H1 (cell line): ENCODE measurements at regions not wholly inside any gene's neighbourhood (a gene's known extent, or its start where the extent isn't known, plus 50 kb on each side); places are given as distances from the start of the nearest gene placed in this dataset.

Source experiments
- CTCF ChIA-PET: fragments of 300-600 bp; sonication (Branson Sonifier 250); formaldehyde crosslinking; loops from one replicate; lab custom pipeline; 2021; ENCODE audit not compliant: partially characterized antibody; lab: Charles Lee
- POLR2A ChIA-PET: fragments of 300-600 bp; sonication (Branson Sonifier 250); formaldehyde crosslinking; loops from one replicate; lab custom pipeline; 2021; ENCODE audit warnings: inconsistent platforms; ENCODE audit not compliant: partially characterized antibody; lab: Charles Lee
- DNase-seq, 2 experiments: peaks; one replicate each; pipeline versions ENCODE4 v3.0.0 to v3.0.0-alpha.2; 2010 to 2022; ENCODE audit warnings: low spot score in 2 of 2, low read depth in 1 of 2, mixed read lengths in 1 of 2
- FAIRE-seq: peaks from 2 replicates; lab custom pipeline; 2011; peaks lifted over from hg19 to GRCh38; lab: Jason Lieb, UNC
- H2AFZ ChIP-seq: 2 replicates; pipeline ENCODE4 v1.8.1; 2012; ENCODE audit warnings: low read length, inconsistent platforms
- H2AK5ac ChIP-seq: 2 replicates; pipeline ENCODE4 v1.6.1; 2013; ENCODE audit warnings: low read depth, low read length
- H2BK120ac ChIP-seq: replicated peaks from 2 replicates; pipeline ENCODE3; 2013; ENCODE audit warnings: low read depth, low read length, inconsistent platforms
- H2BK12ac ChIP-seq: 2 replicates; pipeline ENCODE4 v1.6.1; 2013; ENCODE audit warnings: low read depth, low read length
- H2BK15ac ChIP-seq: 2 replicates; pipeline ENCODE4 v1.6.1; 2013; ENCODE audit warnings: low read length
- H2BK20ac ChIP-seq: 2 replicates; pipeline ENCODE4 v1.6.1; 2013; ENCODE audit warnings: low read length
- H2BK5ac ChIP-seq: 2 replicates; pipeline ENCODE4 v1.6.1; 2013; ENCODE audit warnings: low read depth, low read length
- H3K14ac ChIP-seq: 2 replicates; pipeline ENCODE4 v1.6.1; 2013; ENCODE audit warnings: inconsistent platforms; ENCODE audit not compliant: insufficient read length
- H3K18ac ChIP-seq: 2 replicates; pipeline ENCODE4 v1.6.1; 2013; ENCODE audit warnings: low read length; ENCODE audit errors: extremely low read depth
- H3K23ac ChIP-seq: 2 replicates; pipeline ENCODE4 v1.6.1; 2013; ENCODE audit warnings: inconsistent platforms; ENCODE audit not compliant: insufficient read length
- H3K23me2 ChIP-seq: 2 replicates; pipeline ENCODE4 v1.6.1; 2013; ENCODE audit warnings: low read depth, low read length
- H3K27ac ChIP-seq: 2 replicates; pipeline ENCODE4 v1.6.1; 2011; ENCODE audit warnings: low read depth, low read length, inconsistent platforms
- H3K27me3 ChIP-seq, 4 experiments: replicated peaks in 1 of 4; 1 replicate in 1 of 4; 2 replicates in 3 of 4; pipeline versions ENCODE4 v1.6.1 to v1.8.1; 2011 to 2013; ENCODE audit warnings: low read length in 3 of 4, mild to moderate bottlenecking in 3 of 4, inconsistent platforms in 2 of 4, mixed read lengths in 2 of 4, moderate library complexity in 1 of 4; ENCODE audit not compliant: control insufficient read depth in 3 of 4, insufficient read depth in 3 of 4; ENCODE audit errors: extremely low read depth in 1 of 4
- H3K36me3 ChIP-seq, 4 experiments: 2 replicates each; pipeline versions ENCODE4 v1.6.1 to v1.8.1; 2011 to 2013; ENCODE audit warnings: mild to moderate bottlenecking in 4 of 4, low read length in 3 of 4, moderate library complexity in 2 of 4, control low read depth in 1 of 4, inconsistent platforms in 1 of 4; ENCODE audit not compliant: insufficient read depth in 4 of 4, control insufficient read depth in 2 of 4
- H3K4ac ChIP-seq: replicated peaks from 2 replicates; pipeline ENCODE3; 2013; ENCODE audit warnings: low read length, low read depth, mixed read lengths, inconsistent platforms; ENCODE audit not compliant: insufficient read length
- H3K4me1 ChIP-seq, 4 experiments: replicated peaks in 1 of 4; 1 replicate in 1 of 4; 2 replicates in 3 of 4; pipeline versions ENCODE4 v1.6.1 to v1.8.1; 2011 to 2013; ENCODE audit warnings: low read length in 3 of 4, inconsistent platforms in 2 of 4, mixed read lengths in 1 of 4; ENCODE audit not compliant: insufficient read depth in 4 of 4, control insufficient read depth in 3 of 4
- H3K4me2 ChIP-seq, 2 experiments: 2 replicates each; pipeline versions ENCODE4 v1.6.1 to v1.8.1; 2011 to 2013; ENCODE audit warnings: low read depth in 2 of 2, low read length in 2 of 2, control low read depth in 1 of 2, inconsistent platforms in 1 of 2, mild to moderate bottlenecking in 1 of 2; ENCODE audit not compliant: insufficient read depth in 1 of 2
- H3K4me3 ChIP-seq, 4 experiments: fragments of 200-600, 300-600 bp in 1 of 4; sonication (generic), shearing (Covaris generic), sonication (Bioruptor Twin) in 1 of 4; 2 replicates each; pipeline versions ENCODE4 v1.5.1 to v1.8.1; 2011 to 2016; ENCODE audit warnings: low read length in 4 of 4, low read depth in 3 of 4, control low read depth in 2 of 4, inconsistent platforms in 2 of 4, mild to moderate bottlenecking in 2 of 4, mixed read lengths in 1 of 4, moderate library complexity in 1 of 4; ENCODE audit not compliant: insufficient read depth in 2 of 4; ENCODE audit errors: extremely low read depth in 1 of 4
- H3K56ac ChIP-seq: replicated peaks from 2 replicates; pipeline ENCODE3; 2013; ENCODE audit warnings: low read depth, mild to moderate bottlenecking, mixed read lengths, low read length, inconsistent platforms; ENCODE audit not compliant: insufficient read length
- H3K79me1 ChIP-seq: 2 replicates; pipeline ENCODE4 v1.6.1; 2013; ENCODE audit warnings: low read depth, low read length, control low read depth
- H3K79me2 ChIP-seq, 2 experiments: 2 replicates each; pipeline versions ENCODE4 v1.6.1 to v1.8.1; 2012 to 2013; ENCODE audit warnings: low read length in 2 of 2, mild to moderate bottlenecking in 2 of 2, inconsistent platforms in 1 of 2; ENCODE audit not compliant: insufficient read depth in 2 of 2, control insufficient read depth in 1 of 2
- H3K9ac ChIP-seq, 4 experiments: replicated peaks in 1 of 4; 1 replicate in 1 of 4; 2 replicates in 3 of 4; pipeline versions ENCODE4 v1.6.1 to v1.8.1; 2011 to 2013; ENCODE audit warnings: low read depth in 3 of 4, low read length in 3 of 4, control low read depth in 2 of 4, mild to moderate bottlenecking in 2 of 4, moderate library complexity in 2 of 4, inconsistent platforms in 1 of 4; ENCODE audit errors: extremely low read depth in 1 of 4
- H3K9me3 ChIP-seq, 2 experiments: 2 replicates each; pipeline versions ENCODE4 v1.6.1 to v1.8.1; 2012 to 2013; ENCODE audit warnings: mild to moderate bottlenecking in 2 of 2, moderate library complexity in 2 of 2, control low read depth in 1 of 2, inconsistent platforms in 1 of 2, low read depth in 1 of 2, low read length in 1 of 2, mixed read lengths in 1 of 2; ENCODE audit not compliant: insufficient read depth in 2 of 2
- H4K20me1 ChIP-seq, 2 experiments: replicated peaks in 1 of 2; 2 replicates each; pipeline versions ENCODE3 to v1.8.1; 2011 to 2013; ENCODE audit warnings: inconsistent platforms in 2 of 2, low read length in 2 of 2, mild to moderate bottlenecking in 1 of 2; ENCODE audit not compliant: insufficient read depth in 2 of 2, control insufficient read depth in 1 of 2
- H4K5ac ChIP-seq: 2 replicates; pipeline ENCODE4 v1.6.1; 2013; ENCODE audit warnings: low read length, low read depth, mixed read lengths, inconsistent platforms; ENCODE audit not compliant: insufficient read length
- H4K8ac ChIP-seq: 2 replicates; pipeline ENCODE4 v1.8.0; 2013; ENCODE audit warnings: mild to moderate bottlenecking, moderate library complexity, low read length, inconsistent platforms; ENCODE audit not compliant: insufficient read depth; ENCODE audit errors: extremely low read depth
- H4K91ac ChIP-seq: replicated peaks from 2 replicates; pipeline ENCODE3; 2013; ENCODE audit warnings: low read length, mixed read lengths, inconsistent platforms; ENCODE audit not compliant: insufficient read length
- SIRT6 ChIP-seq: IDR thresholded peaks from one replicate; pipeline ENCODE4 v1.7.1; 2012; ENCODE audit warnings: low read length, inconsistent platforms
- SP1 ChIP-seq: IDR thresholded peaks from 2 replicates; pipeline ENCODE4 v1.6.1; 2011; ENCODE audit warnings: low read depth, low read length
- WGBS, 2 experiments: shearing (Covaris generic) in 1 of 2; methylation state at CpG; one replicate each; pipeline versions ENCODE4 v1.1.6 to v1.1.7; 2013 to 2015; ENCODE audit warnings: low lambda C conversion rate in 2 of 2, mixed read lengths in 2 of 2, inconsistent platforms in 1 of 2, low coverage in 1 of 2, missing lambda C conversion rate in 1 of 2; ENCODE audit not compliant: insufficient replicate concordance in 2 of 2, insufficient coverage in 1 of 2, insufficient read length in 1 of 2; ENCODE audit errors: extremely low coverage in 1 of 2, missing lambda C conversion rate in 1 of 2; 5-methylcytosine and 5-hydroxymethylcytosine counted together

DNA sequence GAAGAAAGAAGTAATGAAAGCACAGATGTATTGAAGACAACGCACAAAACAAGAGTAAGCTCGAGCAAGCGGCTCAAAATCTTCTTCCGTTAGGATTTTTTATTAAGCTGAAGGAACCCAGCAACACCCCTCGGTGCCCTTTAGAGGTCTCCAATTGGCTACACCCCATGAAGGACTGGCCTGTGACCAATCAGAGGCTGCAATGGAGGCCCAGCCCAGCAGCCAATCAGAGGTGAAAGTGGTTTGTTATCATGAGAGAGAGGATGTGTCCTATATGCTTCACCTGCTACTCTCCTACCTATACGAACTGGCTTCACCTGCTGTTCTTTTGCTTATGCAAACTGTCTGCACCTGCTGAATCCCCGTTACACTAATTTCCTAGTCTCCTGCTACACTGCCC lies 358.8 kb downstream of the C12orf50 start:
- DNase-seq = no peak
- Histone ChIP-seq H3K27me3 (no peaks in the 10 kb centered on the region), H2BK15ac (no peak overlapping the region), H3K9ac (no peak overlapping the region), H2AFZ (no peak overlapping the region; the same call in 1 of the 2 replicates), H3K4me3 (no peak overlapping the region), H3K23me2 (no peaks in the 10 kb centered on the region), H4K5ac (no peak overlapping the region), H4K20me1 (no peaks in the 10 kb centered on the region), H2BK5ac (no peak overlapping the region), H3K9me3 (no peaks in the 10 kb centered on the region), H3K36me3 (no peaks in the 10 kb centered on the region), H3K79me1 (no peaks in the 10 kb centered on the region), H4K8ac (no peak overlapping the region), H3K79me2 (no peaks in the 10 kb centered on the region), H2AK5ac (no peak overlapping the region), H3K18ac (no peak overlapping the region), H3K4ac (no peak overlapping the region), H2BK12ac (no peak overlapping the region), H2BK120ac (no peak overlapping the region), H2BK20ac (no peak overlapping the region), H3K27ac (no peak overlapping the region), H3K23ac (no peak overlapping the region), H3K4me2 (no peak overlapping the region), H4K91ac (no peak overlapping the region), H3K4me1 (no peaks in the 10 kb centered on the region), H3K14ac (no peak overlapping the region), H3K56ac (no peak overlapping the region)
- ChIA-PET POLR2A (no interaction called here), CTCF (no interaction called here)
- TF ChIP-seq SIRT6 (no peak), SP1 (peak; percentile 70; the same call in 1 of the 2 replicates)
- no peak for FAIRE-seq
- WGBS, 2 experiments = 91% methylated on average over 7 of the region's 7 CpGs; no CpG with 5 or more reads in 1 of the 2 experiments
